Stomach (tissue), 4 donors: ENCODE measurements at regions not wholly inside any gene's neighbourhood (a gene's known extent, or its start where the extent isn't known, plus 50 kb on each side); places are given as distances from the start of the nearest gene placed in this dataset.

ENCODE experiments used
- POLR2A ChIP-seq, 4 donors: fragments of 450-650 bp; IDR thresholded peaks; one replicate each; pipeline ENCODE4 v1.6.1; 2016; ENCODE audit warnings: antibody characterized with exemption in 4 of 4, control low read depth in 2 of 4, mild to moderate bottlenecking in 1 of 4, moderate library complexity in 1 of 4
- TF ChIP-seq, protein P1 (sequence below), 7 experiments: fragments of 450-650 bp in 4 of 7; fragments of 200-600 bp in 3 of 7; sonication (generic) in 3 of 7; IDR thresholded peaks; one replicate each; pipeline ENCODE4 v1.5.1; 2016 to 2019; ENCODE audit warnings: antibody characterized with exemption in 7 of 7, control low read depth in 2 of 7, mild to moderate bottlenecking in 1 of 7

DNA sequence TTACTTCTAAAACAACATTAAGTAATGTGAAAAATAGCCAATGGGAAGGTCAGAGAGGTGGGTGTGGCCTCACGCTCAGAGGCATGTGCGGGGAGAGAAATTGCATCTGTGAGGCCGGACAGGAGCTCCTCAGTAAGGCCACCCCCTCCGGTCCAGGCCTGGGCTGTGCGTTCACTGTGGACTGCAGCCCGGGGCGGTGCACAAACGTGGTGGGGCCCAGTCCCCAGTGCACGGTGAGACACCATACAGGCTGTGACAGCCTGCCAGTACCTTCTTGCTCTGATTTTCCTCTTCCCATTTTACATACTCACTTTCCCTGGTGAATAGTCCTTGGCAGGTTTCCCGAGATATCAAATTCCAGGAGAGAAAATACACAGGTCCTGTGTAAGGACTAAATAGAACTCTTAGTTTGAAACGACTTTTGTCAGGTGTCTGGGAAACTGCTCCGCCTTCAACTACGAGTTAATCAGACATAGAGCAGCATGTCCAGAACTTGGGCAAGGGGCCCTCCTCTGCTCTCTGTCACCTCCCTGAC, 174.1 kb upstream of the MKI67 start:
- TF ChIP-seq, protein P1, sequence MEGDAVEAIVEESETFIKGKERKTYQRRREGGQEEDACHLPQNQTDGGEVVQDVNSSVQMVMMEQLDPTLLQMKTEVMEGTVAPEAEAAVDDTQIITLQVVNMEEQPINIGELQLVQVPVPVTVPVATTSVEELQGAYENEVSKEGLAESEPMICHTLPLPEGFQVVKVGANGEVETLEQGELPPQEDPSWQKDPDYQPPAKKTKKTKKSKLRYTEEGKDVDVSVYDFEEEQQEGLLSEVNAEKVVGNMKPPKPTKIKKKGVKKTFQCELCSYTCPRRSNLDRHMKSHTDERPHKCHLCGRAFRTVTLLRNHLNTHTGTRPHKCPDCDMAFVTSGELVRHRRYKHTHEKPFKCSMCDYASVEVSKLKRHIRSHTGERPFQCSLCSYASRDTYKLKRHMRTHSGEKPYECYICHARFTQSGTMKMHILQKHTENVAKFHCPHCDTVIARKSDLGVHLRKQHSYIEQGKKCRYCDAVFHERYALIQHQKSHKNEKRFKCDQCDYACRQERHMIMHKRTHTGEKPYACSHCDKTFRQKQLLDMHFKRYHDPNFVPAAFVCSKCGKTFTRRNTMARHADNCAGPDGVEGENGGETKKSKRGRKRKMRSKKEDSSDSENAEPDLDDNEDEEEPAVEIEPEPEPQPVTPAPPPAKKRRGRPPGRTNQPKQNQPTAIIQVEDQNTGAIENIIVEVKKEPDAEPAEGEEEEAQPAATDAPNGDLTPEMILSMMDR (IDR thresholded peaks at IDR 0.05), result no peak
- TF ChIP-seq POLR2A (IDR thresholded peaks at IDR 0.05), result no peak
